ENCODE measurements at regions not wholly inside any gene's neighbourhood (a gene's known extent, or its start where the extent isn't known, plus 50 kb on each side); places are given as distances from the start of the nearest gene placed in this dataset.
A peak's percentile ranks its signal among the peaks of the same experiment; 100 is the strongest.

GRCh38 chr6:4615891-4616290 lies 160.3 kb upstream of the CDYL start:
- DNase-seq (ENCODE audit: low read depth) = no peak

DNA sequence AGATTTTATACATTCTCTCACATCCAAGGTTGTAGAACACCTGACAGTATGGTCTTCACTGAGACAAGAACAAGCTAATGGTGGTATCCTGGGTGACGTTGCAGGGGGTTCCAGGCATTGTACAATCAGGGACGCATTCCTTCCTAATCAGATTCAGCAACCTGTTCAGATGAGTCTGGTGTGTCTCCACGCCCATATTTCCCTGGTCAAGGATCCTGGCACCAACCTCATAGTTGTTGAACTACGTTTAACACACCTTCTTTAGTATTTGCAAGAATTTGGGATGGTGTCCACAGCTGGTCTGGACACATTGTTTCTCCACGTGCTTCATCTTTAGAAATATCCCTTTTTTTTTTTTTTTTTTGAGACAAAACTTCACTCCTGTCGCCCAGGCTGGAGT lies 161.0 kb upstream of the CDYL start:
- DNase-seq (ENCODE audit: low read depth) = no peak

DNA sequence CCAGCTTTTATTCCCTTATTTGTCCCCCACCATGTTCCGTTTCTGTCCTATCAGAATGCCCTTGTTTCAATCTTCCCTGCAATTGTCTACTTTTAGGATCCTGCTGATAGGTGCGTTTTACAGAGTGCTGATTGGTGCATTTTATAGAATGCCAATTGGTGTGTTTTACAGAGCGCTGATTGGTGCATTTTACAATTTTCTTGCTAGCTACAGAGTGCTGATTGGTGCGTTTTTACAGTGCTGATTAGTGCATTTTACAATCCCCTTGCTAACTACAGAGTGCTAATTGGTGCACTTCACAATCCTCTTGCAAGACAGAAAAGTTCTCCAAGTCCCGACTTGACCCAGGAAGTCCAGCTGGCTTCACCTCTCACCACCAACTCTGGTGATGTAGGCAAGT lies 161.6 kb upstream of the CDYL start:
- no peak for DNase-seq (ENCODE audit: low read depth)

DNA sequence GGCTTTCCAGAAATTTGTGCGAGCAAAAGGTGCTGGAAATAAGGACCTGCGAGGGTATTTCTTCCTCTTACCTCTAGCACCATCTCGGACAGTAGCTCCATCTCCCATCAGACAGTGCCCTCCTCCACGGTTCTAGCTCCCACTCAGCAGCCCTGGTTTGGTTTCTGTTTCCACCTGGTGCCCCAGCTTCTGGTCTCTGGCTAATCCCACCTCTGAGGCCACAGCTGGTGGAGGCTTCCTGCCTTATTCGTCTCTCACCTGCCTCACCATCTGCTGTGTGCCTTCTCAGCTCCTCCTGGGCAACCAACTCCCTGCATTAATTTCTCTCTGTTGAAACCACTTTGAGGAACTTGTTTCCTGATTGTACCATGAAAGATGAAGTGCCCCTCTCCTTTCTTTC lies 162.4 kb upstream of the CDYL start:
- DNase-seq (ENCODE audit: low read depth) = no peak

GRCh38 chr6:4613381-4613780 lies 162.8 kb upstream of the CDYL start:
- DNase-seq (ENCODE audit: low read depth) = no peak

GRCh38 chr6:4612636-4613171 lies 163.5 kb upstream of the CDYL start:
- DNase-seq (ENCODE audit: low read depth) = no peak

- DNase-seq (ENCODE audit: low read depth) = no peak
These were observed 164.6 kb upstream of the CDYL start for GRCh38 chr6:4611429-4612129.

- peak; percentile 24 for DNase-seq (ENCODE audit: low read depth)
These were observed 165.9 kb upstream of the CDYL start for GRCh38 chr6:4610256-4610655.

DNA sequence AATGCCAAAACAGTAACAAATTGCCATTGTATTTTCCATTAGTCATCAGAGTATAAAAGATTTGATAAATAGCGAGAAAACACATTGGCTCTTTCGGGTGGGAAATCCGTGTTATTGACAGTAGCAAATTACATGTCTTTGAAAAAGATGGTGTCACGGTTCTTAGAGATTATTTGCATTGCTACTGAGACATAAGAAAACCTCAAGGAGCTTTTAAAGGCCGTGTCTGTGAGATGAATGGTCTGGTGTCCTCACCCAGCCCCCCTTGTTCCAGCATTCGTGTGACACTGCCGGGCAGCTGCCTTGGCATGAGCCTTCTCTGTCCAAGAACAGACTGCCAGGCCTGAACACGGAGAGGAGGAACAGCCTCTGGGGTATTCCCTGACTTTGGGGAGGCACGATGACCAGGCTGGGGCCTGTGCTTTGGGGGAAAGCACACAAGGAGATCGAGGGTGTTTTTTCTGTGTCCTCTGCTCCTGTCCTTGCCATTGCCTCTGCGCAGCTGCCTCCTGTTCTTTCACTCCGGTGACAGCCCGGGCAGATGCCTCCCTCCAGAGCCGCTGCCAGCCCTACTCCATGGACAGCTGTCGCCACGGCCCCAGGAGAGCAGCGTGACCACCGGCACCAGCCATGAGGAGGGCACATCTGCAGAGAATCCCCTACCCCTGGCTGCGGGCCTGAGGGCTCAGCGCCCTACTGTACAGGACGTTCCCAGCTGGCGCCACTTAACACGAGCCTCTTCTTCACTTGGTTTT lies 167.7 kb upstream of the CDYL start:
- no peak for DNase-seq (ENCODE audit: low read depth)

DNA sequence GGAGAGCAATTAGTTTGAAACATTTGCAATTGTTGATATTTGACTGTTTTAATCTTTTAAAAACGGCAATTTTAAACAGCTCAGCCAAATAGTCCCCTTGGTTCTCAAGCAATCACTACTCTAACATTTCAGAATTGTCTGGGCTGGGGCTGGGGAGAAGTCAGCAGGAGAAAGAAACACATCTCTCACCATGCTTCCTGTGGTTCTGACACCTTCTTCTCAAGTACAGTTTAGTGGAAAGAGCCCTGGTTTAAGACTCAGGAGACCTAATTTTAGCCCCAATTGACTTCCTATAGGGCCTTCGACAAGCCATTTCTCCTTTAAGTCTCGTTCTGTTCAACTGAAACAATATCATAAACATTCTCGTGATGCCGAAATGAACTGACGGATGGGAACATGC lies 168.4 kb upstream of the CDYL start:
- no peak for DNase-seq (ENCODE audit: low read depth)

DNA sequence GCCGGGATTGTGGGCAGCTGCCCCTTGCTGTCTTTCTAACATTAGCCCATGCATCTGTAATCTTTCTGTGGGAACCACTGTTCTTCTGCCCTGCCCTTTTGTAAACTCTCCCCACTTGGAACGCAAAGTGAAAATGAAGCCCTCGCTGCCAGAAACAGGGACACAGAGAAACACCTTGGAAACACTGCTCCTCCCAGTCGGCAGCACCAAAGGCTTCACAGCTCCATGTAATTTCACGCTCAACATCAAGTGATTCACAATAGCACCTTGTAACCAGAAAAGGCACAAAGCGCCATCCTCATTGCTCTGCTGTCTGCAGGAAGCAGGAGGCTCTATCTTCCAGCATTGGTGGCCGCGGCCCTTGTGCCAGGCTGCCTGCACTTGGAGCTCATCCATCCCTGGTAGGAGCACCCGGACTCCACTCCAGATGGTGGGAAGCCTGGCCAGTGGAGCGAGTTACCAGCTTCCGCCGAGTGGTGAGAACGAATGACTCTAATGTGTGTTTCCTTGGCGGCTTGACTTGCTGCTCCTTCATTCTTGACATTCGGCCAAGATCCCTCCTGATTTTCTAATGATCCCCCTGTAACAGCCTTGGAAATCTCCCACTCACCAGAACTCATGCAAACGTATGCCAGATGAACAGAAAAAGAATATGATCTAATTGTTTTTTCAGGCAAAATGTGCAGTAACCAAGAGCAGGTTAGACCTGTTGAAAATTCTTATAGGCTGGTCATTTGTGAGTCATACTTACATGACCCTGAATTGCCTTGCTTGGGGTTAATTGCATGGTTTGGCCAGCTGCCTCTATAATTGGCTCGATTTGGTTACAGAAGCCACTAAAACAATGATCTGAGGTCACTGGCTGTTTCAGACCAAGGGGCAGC lies 169.1 kb upstream of the CDYL start:
- peak; percentile 32 for DNase-seq (ENCODE audit: low read depth)

- no peak for DNase-seq (ENCODE audit: low read depth)
These were observed 170.2 kb upstream of the CDYL start for GRCh38 chr6:4606016-4606415.

GRCh38 chr6:4603856-4604369 lies 172.3 kb upstream of the CDYL start:
- DNase-seq (ENCODE audit: low read depth) = no peak

- DNase-seq (ENCODE audit: low read depth) = peak; percentile 88
These were observed 172.9 kb upstream of the CDYL start for GRCh38 chr6:4603291-4603690.

DNA sequence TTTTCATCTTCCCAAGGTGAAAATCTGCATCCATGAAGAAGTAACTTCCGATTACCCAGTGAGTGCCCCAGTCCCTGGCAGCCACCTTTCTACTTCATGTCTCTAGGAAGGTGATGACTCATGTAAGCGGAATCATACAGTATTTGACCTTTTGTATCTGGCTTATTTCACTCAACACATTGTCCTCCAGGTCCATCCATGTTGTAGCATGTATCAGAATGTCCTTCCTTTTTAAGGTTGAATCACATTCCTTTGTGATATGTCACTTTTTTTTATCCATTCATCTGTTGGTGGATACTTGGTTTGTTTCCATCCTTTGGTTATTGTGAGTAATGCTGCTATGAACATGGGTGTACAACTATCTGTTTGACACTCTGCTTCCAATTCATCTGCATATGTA lies 176.3 kb upstream of the CDYL start:
- peak; percentile 47 for DNase-seq (ENCODE audit: low read depth)

- DNase-seq (ENCODE audit: low read depth) = no peak
These were observed 177.7 kb upstream of the CDYL start for GRCh38 chr6:4598384-4598995.

- no peak for DNase-seq (ENCODE audit: low read depth)
These were observed 182.3 kb upstream of the CDYL start for GRCh38 chr6:4593951-4594350.

- DNase-seq (ENCODE audit: low read depth) = no peak
These were observed 184.2 kb upstream of the CDYL start for GRCh38 chr6:4592026-4592425.

DNA sequence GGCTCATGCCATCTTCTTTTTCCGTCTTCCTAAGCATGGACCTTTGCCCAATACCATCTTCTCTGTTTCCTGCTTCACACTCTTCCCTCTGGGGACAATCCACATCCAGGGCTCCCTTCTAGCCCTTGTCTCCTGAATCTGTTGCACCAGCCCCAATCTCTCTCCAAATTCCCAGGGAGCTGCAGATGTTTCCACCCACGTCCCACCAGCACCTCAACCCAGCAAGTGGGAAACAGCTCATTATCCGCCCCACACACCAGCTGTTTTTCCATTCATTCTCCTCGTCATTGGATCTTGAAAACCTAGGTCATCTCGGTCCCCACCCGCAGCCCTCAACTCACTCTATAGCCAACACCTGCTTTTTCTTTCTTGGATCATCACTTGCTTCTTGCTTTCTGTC lies 185.0 kb upstream of the CDYL start:
- no peak for DNase-seq (ENCODE audit: low read depth)

DNA sequence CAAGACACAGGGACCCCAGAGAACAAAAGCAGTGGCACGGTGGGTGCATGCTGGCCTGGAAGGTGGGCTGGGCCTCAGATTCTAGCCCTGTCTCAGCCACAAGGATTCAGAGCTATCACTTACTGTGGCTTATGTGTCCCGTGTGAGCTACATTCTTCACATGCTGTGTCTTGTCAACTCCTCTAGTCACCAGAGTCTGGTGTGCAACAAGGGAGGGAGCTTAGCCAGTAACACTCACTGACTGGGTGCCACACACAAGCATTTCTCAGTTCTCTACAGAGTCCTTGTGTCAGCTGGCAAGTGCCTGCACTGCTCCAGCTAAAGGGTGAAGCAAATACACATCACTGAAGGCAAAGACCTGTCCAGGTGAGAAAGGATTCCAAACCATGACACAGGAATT lies 186.9 kb upstream of the CDYL start:
- no peak for DNase-seq (ENCODE audit: low read depth)

GRCh38 chr6:4588581-4588980 lies 187.6 kb upstream of the CDYL start:
- DNase-seq (ENCODE audit: low read depth) = no peak

- DNase-seq (ENCODE audit: low read depth) = no peak
These were observed 188.0 kb upstream of the CDYL start for GRCh38 chr6:4588163-4588562.

Data from fibroblast of the conjunctiva (primary cell).